ENCODE measurements at regions not wholly inside any gene's neighbourhood (a gene's known extent, or its start where the extent isn't known, plus 50 kb on each side); places are given as distances from the start of the nearest gene placed in this dataset.
"Not testable (repeated sequence)": the region's sequence is repeated elsewhere in the genome, so short reads cannot be mapped to it uniquely, and the experiment has no call there.

GRCh38 chr13:62432295-62432694 is 1016.6 kb upstream of the PCDH20 start:
- DNase-seq (ENCODE audit: low read depth in 2 of 2) = no peak

GRCh38 chr13:62431852-62432251 is 1016.2 kb upstream of the PCDH20 start:
- no peak for DNase-seq (ENCODE audit: low read depth in 2 of 2)

GRCh38 chr13:62418872-62419271 is 1003.2 kb upstream of the PCDH20 start:
- DNase-seq (ENCODE audit: low read depth in 2 of 2) = no peak

- DNase-seq (ENCODE audit: low read depth in 2 of 2) = no peak
These were observed 1002.7 kb upstream of the PCDH20 start for GRCh38 chr13:62418376-62418775.

- DNase-seq (ENCODE audit: low read depth in 2 of 2) = no peak
These were observed 992.2 kb upstream of the PCDH20 start for GRCh38 chr13:62407871-62408270.

- no peak for DNase-seq (ENCODE audit: low read depth in 2 of 2)
These were observed 972.9 kb upstream of the PCDH20 start for GRCh38 chr13:62388515-62388914.

- DNase-seq (ENCODE audit: low read depth in 2 of 2) = no peak
These were observed 972.0 kb upstream of the PCDH20 start for GRCh38 chr13:62387647-62388046.

- not testable (repeated sequence) for DNase-seq (ENCODE audit: low read depth in 2 of 2)
These were observed 963.6 kb upstream of the PCDH20 start for GRCh38 chr13:62379241-62379640.

GRCh38 chr13:62377838-62378237 is 962.2 kb upstream of the PCDH20 start:
- DNase-seq (ENCODE audit: low read depth in 2 of 2) = no peak

GRCh38 chr13:62375653-62376052 is 960.0 kb upstream of the PCDH20 start:
- no peak for DNase-seq (ENCODE audit: low read depth in 2 of 2)

- no peak for DNase-seq (ENCODE audit: low read depth in 2 of 2)
These were observed 956.1 kb upstream of the PCDH20 start for GRCh38 chr13:62371737-62372136.

GRCh38 chr13:62367971-62368370 is 952.3 kb upstream of the PCDH20 start:
- DNase-seq (ENCODE audit: low read depth in 2 of 2) = not testable (repeated sequence)

GRCh38 chr13:62360609-62361008 is 945.0 kb upstream of the PCDH20 start:
- DNase-seq (ENCODE audit: low read depth in 2 of 2) = no peak

GRCh38 chr13:62358646-62358932 is 942.9 kb upstream of the PCDH20 start:
- no peak for DNase-seq (ENCODE audit: low read depth in 2 of 2)

GRCh38 chr13:62357887-62358645 is 942.4 kb upstream of the PCDH20 start:
- DNase-seq (ENCODE audit: low read depth in 2 of 2) = no peak

GRCh38 chr13:62356977-62357376 is 941.3 kb upstream of the PCDH20 start:
- DNase-seq (ENCODE audit: low read depth in 2 of 2) = no peak

GRCh38 chr13:62337109-62337880 is 921.6 kb upstream of the PCDH20 start:
- DNase-seq (ENCODE audit: low read depth in 2 of 2) = no peak

- no peak for DNase-seq (ENCODE audit: low read depth in 2 of 2)
These were observed 920.9 kb upstream of the PCDH20 start for GRCh38 chr13:62336507-62336906.

GRCh38 chr13:62333466-62333865 is 917.8 kb upstream of the PCDH20 start:
- DNase-seq (ENCODE audit: low read depth in 2 of 2) = no peak

- DNase-seq (ENCODE audit: low read depth in 2 of 2) = no peak
These were observed 915.7 kb upstream of the PCDH20 start for GRCh38 chr13:62331384-62331783.

- DNase-seq (ENCODE audit: low read depth in 2 of 2) = no peak
These were observed 911.7 kb upstream of the PCDH20 start for GRCh38 chr13:62327367-62327766.

GRCh38 chr13:62324842-62325241 is 909.2 kb upstream of the PCDH20 start:
- no peak for DNase-seq (ENCODE audit: low read depth in 2 of 2)

- DNase-seq (ENCODE audit: low read depth in 2 of 2) = no peak
These were observed 906.2 kb upstream of the PCDH20 start for GRCh38 chr13:62321895-62322294.
